PC-3 (cell line): ENCODE measurements at regions not wholly inside any gene's neighbourhood (a gene's known extent, or its start where the extent isn't known, plus 50 kb on each side); places are given as distances from the start of the nearest gene placed in this dataset.

Experiments used
- EZH2 ChIP-seq: fragments of 300-600 bp; sonication (generic); IDR thresholded peaks from one replicate; pipeline ENCODE4 v1.6.1; 2017; ENCODE audit warnings: antibody characterized with exemption, mild to moderate bottlenecking, low read length; ENCODE audit not compliant: unreplicated experiment
- EZH2phosphoT487 ChIP-seq: fragments of 300-600 bp; sonication (generic); IDR thresholded peaks from 2 replicates; pipeline ENCODE4 v1.6.1; 2018; ENCODE audit warnings: mild to moderate bottlenecking, antibody characterized with exemption, low read length, borderline replicate concordance
- TF ChIP-seq, protein P1 (sequence below): fragments of 300-600 bp; sonication (generic); conservative IDR thresholded peaks from 2 replicates; pipeline ENCODE4 v1.5.1; 2017; ENCODE audit warnings: antibody characterized with exemption, low read depth, mild to moderate bottlenecking, low read length

DNA sequence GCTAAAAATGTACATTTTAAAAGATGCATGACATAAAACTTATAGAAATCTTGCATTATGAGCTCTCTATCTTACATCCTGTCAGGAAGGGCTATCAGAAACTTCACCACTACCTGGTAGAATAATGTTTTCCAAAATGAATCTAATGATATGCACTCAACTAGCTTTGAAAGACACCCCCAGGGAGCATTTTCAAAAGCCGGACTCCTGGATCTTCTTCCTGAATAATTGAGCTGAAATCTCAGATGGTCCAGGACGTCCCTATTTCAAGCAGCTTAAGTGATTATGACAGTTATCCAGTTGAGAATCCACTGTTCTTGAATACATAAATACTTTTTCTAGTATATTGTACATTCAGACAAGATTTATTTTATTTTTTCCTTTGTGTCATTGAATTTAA lies 200.6 kb upstream of the MGAT4C start:
- TF ChIP-seq, protein P1, sequence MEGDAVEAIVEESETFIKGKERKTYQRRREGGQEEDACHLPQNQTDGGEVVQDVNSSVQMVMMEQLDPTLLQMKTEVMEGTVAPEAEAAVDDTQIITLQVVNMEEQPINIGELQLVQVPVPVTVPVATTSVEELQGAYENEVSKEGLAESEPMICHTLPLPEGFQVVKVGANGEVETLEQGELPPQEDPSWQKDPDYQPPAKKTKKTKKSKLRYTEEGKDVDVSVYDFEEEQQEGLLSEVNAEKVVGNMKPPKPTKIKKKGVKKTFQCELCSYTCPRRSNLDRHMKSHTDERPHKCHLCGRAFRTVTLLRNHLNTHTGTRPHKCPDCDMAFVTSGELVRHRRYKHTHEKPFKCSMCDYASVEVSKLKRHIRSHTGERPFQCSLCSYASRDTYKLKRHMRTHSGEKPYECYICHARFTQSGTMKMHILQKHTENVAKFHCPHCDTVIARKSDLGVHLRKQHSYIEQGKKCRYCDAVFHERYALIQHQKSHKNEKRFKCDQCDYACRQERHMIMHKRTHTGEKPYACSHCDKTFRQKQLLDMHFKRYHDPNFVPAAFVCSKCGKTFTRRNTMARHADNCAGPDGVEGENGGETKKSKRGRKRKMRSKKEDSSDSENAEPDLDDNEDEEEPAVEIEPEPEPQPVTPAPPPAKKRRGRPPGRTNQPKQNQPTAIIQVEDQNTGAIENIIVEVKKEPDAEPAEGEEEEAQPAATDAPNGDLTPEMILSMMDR: no peak
- TF ChIP-seq EZH2 (no peak), EZH2phosphoT487 (no peak)
